ENCODE measurements at regions not wholly inside any gene's neighbourhood (a gene's known extent, or its start where the extent isn't known, plus 50 kb on each side); places are given as distances from the start of the nearest gene placed in this dataset.
A peak's percentile ranks its signal among the peaks of the same experiment; 100 is the strongest.

DNA sequence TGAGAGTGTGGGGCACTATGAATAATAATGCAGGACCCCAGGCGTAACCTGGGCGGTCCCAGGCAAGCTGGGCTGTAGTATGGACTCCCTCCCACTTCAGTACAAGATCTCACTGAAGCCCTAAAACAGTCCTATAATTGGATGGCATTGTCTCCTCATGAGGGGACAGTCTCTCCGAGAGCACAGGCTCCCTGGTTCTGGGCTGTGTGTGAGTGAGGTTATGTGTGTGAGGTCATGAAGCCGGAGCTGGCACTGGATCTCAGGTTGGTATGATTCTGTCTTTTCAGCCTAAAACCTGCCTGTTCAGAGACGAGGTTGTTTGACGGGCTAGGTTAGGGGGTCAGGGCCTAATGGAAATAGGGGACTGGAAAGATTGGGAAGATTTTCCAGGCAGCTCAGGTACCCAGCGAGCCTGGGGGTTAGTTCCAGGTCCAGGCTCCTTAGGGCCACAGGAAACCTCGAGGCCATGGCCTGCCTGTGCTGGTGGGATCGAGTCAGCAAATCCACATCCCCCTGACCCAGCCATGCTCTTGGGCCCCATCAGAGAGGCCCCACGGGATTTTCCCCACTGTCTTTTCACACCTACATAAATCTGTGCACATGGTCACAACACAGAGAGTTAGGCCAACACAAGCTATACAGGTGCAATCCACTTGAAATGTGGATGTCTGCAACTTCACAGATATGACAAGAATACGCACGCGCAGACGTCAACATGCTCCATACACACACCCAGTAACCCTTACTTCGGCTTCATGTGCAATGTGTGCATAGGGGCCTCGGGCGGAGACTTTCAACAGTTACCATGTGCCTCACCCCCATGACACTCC, 94.8 kb downstream of the INHBB start:
- no peak for DNase-seq (ENCODE audit: low spot score)

DNA sequence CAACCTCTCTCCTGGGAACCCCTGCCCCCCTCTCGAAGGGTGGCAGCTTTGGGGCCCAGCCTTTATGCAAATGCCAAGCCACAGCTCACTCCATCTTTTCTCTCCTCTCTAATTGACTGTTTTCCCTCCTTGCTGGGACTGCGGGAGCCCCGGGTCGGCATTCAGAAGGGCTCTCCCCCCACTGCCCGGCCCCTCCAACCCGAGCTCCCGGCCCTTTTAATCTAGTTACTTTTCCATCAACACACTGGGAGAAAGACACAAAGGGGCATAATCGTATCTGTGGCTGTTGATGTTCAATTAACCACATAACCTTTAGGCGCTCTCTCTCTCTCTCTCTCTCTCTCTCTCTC, 95.4 kb downstream of the INHBB start:
- DNase-seq (ENCODE audit: low spot score) = no peak

DNA sequence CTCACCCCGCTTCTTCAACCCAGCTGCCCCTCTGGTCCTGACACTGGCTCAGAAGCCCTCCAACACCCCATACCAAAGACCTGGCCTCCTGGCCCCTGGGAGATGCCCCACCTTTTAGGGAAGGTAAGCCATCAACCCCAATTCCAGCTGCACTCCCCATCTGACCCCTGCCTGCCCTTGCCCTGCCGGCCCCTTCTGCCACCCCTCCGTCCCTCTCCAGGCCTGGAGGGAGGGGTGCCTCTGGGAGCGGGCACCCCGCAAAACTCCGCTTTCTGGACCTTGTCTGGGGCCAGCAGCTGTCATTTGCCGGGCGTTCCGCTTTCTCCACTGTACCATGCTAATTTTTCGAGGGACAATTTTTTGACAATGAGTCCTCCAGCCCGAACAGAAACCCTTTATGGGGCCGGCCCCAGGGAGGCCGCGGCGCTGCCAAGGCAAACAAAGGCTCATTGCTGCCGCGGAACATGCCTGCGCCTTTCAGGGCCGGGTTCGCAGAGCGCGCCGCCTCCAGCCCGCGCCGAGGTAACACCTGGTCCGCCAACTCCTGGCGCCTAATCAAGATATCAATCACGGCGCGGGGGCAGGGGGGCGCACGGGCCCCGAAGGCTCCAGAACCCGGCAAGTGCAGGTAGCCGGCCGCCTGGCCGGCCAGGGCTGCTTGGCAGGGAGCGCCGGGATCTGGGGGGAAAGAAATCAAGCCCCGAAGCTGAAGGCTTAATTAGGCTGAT, 96.0 kb downstream of the INHBB start:
- DNase-seq (ENCODE audit: low spot score) = peak; percentile 63

DNA sequence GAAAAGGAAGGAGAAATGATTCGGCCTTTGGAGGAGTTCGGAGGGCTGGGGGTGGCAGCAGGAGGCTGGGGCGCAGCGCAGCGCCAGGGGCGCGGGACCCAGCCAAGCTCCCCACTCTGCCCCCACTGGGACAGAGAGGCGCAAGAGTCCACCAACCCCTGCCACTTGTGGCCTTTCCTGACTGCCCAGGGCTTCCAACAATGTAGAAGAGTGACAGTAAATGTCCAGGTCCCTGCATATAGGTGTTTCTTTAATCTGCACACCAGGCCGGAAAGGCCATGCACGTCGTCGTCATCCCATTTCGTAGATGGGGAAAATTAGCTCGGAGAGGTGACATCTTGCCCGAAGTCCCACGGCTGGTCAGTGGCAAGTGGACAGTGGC, 96.6 kb downstream of the INHBB start:
- DNase-seq (ENCODE audit: low spot score) = no peak

DNA sequence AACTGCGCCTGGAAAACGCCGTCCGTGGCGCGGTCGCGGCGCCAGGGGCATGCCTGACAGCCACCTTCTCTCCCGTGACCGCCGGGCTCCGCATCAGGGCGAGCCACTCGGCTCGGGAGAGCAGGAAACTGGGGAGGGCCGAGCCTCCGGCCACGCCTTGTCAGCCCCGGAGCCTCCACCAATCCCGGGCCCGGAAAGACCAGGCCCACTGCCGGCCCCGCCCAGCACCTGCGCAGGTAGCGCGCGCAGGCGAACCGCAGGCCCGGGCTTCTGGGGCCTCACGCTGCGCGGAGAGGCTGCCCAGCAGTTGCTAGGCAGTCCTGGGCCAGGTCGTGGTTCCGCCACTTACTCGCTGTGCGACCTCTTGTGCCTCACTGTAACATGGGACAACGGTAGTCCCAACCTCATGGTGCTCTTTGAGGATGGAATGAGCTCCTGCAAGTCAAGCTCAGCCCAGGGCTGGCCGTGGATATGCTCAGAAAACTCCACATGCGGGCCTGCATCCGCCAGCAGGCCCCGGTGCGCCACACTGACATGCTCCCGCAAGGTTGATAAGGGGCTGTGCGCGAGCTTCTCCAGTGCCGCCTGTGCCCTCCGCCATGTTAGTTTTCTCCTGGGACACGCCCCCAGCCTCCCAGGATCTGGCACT, 97.1 kb downstream of the INHBB start:
- no peak for DNase-seq (ENCODE audit: low spot score)

DNA sequence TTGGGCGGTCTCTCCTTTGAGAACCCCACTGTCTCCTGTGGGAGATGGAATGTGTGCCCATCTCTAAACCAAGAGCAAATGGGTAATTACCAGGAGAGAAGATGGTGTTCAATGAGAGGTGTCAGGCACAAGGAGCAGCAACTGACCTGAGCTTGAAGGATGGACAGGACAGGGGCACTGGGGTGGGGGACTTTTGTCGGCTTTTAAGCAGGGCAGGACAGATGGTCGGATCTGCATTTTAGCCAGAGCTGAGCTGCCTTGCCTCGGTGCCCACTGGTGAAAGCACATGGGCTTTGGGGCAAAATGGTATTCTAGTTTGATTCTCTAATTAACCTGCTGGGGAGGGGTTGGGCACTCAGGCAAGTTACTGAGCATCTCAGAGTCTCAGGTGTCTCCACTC, 98.0 kb downstream of the INHBB start:
- DNase-seq (ENCODE audit: low spot score) = no peak

DNA sequence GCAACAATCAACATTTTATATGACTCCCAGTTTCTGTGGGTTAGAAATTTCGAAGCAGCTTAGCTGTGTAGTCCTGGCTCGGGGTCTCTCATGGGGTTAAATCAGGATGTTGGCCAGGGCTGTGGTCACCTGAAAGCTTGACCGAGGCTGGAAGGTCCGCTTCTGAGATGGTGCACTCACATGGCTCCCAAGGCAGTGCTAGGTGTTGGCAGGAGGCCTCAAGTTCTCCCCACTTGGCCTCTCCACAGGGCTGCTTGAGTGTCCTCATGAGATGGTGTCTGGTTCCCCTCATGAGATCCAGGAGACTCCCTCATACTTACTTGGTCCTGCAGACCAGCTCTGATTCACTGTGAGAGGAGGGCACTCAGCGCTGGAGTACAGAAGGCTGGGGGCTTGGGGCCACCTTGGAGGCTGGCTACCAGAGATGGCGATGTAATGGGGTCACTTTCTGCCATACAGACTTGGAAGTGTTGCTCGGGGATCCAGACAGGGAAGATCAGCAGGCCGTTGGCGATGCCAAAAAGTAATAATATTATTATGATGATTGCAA, 98.8 kb downstream of the INHBB start:
- DNase-seq (ENCODE audit: low spot score) = no peak

DNA sequence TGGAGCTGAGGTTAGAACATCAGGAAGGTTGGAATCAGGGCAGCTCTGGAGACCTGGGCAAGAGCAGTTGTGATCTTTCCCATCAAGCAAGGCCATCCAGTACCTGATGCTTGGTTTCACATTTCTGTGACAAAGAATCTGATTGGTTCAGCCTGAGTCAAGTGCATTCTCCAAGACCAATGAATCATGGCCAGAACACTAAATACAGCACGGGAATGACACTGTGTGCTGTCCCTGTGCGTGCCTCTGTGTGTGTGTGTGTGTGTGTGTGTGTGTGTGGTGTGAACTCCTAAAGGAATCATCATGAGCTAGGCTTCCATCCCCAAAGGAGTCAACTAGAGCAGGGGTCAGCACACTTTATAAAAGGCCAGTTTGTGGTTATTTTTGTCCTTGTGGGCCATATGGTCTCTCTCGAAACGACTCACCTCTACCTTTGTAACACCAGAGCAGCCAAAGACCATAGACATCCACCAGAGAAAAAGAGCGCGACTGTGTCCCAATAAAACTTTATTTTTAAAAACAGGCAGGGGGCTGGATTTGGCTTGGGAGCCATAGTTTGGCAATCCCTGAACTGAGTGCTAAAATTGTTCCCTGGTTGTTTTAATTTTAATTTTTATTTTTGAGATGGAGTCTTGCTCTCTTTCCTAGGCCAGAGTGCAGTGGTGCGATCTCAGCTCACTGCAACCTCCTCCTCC, 99.7 kb downstream of the INHBB start:
- DNase-seq (ENCODE audit: low spot score) = no peak

DNA sequence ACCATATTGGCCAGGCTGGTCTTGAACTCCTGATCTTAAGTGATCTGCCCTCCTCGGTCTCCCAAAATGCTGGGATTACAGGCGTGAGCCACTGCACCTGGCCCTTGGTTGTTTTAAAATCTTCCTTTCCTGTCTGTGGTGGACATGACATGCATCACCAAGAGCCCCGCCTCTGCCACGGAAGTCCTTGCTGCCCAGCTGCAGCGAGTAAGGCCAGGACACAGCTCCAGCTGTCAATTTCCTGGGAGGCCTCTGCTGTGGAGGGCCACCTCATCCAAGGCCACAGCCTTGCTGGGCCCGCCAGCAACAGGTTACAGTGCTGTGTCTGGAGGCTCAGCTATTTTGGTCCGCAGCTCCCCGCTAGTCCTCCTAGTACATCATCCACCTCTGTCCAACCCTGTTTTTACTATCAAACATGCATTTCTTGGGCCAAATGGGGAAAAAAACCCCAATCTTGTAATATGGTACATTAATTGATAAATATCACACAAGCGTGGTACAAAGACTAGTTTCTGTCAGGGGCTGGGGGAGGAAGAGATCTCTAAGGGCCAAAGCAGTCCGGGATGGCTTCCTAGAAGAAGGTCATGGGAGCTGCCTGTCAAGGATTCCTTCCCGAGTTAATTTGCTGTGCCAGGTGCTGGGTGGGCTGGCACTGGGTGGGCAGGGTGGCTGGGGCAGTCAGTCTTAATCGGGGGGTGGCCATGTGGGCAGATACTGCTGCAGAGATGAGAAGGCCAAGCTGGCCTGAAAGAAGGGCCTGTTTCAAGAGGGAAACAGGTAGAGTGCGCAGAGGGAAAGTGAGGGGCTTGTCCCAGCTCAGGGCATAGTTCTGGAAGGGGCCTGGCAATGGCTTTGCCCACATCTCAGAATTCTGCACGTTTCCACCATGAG, 100.5 kb downstream of the INHBB start:
- DNase-seq (ENCODE audit: low spot score) = no peak

DNA sequence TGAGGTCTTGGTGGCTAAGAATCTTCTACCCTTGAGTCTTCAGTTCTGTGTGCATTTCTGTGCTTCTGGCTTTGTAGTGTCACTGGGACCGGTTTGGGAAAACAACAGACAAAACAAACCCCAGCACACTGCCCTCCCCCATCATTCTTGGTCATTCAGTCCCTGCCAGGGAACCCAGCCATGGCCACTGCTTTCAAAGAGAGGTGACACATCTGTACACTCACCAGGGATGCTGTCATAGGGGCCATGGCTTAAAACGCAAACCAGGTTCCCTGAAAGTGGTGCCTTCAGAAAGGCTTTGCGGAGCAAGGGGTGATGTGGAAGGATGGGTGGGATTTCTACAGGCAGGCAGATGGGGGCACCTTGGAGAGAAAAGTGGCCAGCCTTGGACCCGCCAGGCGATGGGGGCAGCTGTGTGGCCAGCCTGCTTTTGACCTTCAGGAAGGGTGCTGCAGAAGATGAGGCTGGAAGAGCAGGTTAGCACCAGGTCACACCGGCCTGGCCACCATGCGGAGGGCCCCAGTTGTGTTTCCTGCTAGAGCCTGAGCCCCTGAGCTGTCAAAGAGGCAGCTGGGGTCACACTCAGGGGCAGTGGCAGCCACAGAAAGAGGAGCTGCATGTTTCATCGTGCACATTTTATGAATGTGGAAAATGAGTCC, 101.3 kb downstream of the INHBB start:
- no peak for DNase-seq (ENCODE audit: low spot score)

DNA sequence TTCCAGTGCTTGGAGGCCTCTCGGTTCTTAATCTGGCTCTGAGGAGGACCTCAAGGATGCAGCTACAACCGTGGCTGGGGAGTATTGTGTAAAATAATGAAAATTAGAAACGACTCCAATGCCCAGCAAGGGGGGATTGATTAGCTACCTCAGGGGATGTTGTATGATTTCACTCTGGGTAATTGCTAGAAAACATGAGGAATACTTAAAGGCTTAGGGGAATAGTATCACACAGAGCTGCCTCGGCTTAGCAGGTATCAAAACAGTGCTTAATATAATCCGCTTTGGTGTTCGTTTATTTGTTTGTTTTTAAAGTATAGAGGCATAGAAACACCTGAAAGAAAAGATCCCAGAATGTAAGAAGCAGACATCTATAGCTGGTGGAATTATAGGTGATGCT, 102.5 kb downstream of the INHBB start:
- DNase-seq (ENCODE audit: low spot score) = no peak

DNA sequence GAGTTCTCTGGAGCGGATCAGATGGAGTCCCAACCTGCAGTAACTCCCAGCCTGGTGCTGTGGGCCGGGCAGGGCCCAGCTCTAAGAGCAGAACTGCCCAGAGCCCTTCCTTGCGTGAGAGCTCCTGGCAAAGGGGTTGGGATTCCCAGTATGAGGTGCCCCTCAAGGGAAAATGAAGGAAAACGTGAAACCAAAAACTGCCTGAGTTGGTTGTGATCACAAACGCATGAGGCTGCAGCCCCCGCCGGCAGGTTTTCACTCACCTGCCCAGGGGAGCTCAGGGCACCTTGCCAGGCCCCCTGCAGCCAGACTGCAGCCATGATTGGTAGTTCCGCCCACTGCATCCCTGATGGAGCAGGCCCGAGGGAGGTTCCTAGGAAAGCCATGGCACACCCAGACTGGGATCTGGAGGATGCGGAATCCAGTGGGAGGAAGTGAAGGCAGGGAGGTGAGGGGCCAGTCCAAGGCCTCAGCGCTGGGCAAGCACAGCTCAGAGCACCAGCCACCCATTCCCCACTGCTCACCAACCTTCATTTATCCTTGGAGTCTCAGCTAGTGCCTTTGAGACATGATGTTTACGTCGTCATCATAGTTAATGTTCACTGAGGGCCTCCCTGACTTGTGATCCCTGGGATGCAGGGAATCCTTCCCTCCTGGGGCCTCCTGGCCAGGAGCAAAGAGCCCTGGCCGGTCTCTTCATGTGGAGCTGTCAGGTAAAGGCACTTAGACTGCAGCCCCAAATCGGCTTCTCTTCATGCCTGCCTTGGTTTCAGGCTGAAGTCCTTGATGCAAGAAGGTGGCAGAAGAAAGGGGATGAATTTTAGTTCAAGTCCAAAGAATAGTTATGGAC, 103.2 kb downstream of the INHBB start:
- no peak for DNase-seq (ENCODE audit: low spot score)

DNA sequence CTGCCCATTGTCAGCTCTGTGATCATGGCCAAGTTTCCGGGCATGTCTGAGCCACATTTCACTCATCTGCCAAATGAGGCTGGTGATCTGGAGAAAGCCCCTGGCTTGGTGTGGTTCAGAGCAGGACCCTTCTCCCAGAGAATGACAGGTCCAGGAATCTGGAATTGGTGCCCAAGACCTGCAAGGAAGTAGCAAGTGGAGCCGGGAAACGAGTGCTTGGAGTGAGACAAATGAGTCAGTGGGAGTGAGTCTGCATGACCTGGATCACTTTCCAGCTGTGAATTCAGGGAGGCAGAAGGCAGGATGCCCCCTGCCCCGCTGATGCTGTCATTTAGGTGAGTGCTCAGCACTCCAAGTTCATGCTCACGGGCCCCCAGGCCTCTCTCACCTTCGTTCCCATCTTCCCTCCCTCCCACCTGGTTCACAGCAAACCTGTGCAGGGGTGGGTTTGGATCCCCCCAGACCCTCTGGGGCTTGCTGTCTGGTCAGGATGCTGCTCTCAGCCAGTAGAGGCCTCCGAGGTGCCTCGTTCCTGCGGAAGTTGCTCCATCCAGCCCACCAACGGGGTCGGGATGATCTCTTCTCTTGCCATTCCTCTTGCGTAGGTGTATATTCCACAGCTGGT, 104.4 kb downstream of the INHBB start:
- no peak for DNase-seq (ENCODE audit: low spot score)

DNA sequence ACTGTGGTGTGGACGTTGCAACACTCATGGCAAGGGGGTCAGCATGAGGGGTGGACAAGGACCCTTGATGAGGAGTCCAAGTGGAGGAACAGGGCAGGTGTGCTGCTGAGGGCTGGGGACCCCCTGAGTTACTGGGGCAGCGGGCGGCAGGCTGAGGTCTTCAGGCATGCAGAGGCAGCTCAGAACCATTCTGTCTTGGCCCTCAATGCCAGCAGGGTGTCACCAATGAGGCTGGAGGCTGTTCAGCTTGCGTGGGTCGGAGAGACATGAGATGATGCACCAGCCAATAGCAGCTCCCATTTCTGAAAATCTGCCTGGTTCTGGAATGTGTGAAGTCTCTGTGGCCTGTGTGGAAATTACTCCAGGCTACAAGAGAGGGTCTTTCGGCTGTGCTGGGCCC, 105.4 kb downstream of the INHBB start:
- no peak for DNase-seq (ENCODE audit: low spot score)

DNA sequence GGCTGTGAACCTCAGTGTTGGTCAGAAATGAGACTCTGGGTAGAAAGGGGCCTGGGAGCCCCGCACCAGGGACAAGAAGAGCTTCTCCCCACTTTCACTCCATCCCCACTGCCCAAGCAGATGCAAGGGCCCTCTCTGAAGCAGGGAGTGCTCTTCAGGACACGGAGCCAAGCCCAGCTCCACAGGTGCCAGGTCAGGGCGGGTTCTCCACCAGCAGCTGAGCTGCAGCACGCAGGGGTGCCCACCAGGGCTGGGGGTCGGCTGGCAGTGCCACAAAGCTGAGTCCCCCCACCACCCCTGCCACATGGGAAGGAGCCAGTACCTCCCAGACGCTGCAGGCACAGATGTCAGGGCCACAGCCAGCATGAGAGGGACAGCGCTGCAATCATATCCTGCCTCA, 106.2 kb downstream of the INHBB start:
- DNase-seq (ENCODE audit: low spot score) = no peak

DNA sequence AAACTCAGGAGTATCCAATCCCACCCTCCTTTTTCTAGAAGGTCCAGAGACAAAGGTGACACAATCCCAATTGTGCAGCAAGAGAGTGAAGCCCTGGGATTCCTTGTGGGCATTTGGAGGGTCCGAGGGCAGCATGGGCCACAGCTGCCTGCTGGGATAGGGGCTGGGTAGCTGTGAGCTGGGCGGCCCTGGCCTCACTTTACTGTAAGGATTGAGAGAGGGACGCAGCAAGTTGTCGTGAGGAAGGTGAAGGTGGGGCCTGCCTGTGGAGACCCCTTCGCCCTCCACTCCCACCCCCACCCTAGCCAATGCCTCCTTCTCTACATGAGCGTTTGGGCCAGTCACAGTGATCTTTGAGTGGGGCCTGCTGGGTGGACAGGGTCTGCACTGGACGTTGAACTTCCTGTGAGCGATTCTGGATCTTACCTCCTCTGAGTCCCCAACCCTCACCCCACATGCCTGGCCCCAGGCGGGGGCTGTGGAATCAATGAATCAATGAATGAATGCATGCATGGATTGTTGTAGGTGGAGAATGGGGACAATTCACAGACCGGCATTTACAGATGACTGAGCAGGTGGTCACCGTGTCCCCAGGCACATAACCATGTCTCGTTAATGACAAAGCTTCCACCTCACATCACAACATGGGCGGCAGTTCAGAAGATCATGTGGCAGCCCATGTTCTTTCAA, 107.2 kb downstream of the INHBB start:
- no peak for DNase-seq (ENCODE audit: low spot score)

DNA sequence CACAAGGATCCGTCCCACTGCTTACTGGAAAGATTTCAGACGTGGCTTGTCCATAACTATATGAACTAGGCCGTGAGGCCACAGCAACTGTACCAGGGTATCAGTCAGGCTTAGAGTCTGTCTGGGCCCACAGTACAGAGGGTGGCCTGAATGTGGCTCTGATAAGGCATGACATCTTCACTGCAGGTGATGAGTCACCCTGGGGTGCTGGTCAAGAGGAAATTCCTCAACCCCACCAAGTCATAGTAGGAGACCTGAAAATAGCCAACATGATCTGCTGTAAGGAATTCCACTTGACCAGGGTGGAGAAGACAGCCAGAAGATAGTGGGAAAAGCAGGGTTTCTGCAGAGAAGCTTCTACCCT, 107.7 kb downstream of the INHBB start:
- no peak for DNase-seq (ENCODE audit: low spot score)

DNA sequence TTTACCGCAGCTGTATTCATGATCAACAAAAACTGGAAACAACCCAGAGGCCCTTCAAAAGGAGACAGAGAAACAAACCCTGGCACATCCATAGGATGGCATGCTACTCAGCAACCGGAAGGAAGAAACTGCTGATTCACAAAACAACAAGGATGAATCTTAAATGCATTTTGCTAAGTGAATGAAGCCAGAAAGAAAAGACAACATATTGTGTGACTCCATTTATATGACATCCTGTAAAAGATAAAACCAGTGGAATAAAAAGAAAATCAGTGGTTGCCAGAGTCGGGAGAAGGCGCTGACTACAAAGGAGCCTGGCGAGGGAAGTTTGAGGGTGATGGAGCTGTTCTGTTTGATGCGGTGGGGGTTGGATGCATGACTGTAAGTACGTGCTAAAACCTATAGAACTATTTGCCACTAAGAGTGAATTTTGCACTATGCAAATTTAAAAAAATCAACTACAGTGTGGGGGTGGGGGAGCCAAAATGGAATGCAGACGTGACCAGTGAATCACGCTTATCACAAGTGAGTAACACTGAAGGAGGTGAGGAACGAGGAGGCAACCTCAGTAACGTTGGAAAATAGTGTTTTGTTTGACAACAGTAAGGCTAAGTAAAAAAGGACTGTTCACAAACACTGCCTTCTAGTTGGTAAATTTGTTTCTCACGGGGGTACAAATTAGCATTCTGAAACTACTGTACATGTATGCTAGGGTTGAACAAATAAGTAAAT, 108.9 kb downstream of the INHBB start:
- no peak for DNase-seq (ENCODE audit: low spot score)
